HepG2 (cell line): ENCODE measurements at regions not wholly inside any gene's neighbourhood (a gene's known extent, or its start where the extent isn't known, plus 50 kb on each side); places are given as distances from the start of the nearest gene placed in this dataset.

ENCODE experiments used
- ATAC-seq: fragments of 200-7000 bp; cut with Tn5 transposase; 3 replicates; pipeline ENCODE4 v1.9.1; 2020; ENCODE audit warnings: mild to moderate bottlenecking, moderate library complexity
- BruUV-seq: library from RNA; stranded (reverse); fragments of 400-500 nt; replicated peaks from 2 replicates; lab custom pipeline; 2021; lab: Mats Ljungman, UMichigan
- CTCF ChIA-PET: fragments of 300-600 bp; formaldehyde crosslinking; extraction: SDS; loops from one replicate; lab custom pipeline; 2021; ENCODE audit warnings: low total read pairs, inconsistent platforms, low intra/inter-chr PET ratio; lab: Yijun Ruan, JAX
- POLR2A ChIA-PET: fragments of 350-600 bp; sonication (Branson Sonifier 250); formaldehyde crosslinking; loops from one replicate; lab custom pipeline; 2020; ENCODE audit warnings: antibody characterized with exemption, inconsistent platforms; lab: Yijun Ruan, JAX
- DNase-seq: peaks from one replicate; pipeline ENCODE4 v3.0.0-alpha.2; 2015; ENCODE audit warnings: low spot score
- FAIRE-seq: peaks from 3 replicates; lab custom pipeline; 2011; peaks lifted over from hg19 to GRCh38; lab: Jason Lieb, UNC
- H2AFZ ChIP-seq: one replicate; pipeline ENCODE4 v1.6.1; 2011; ENCODE audit warnings: low read length, inconsistent platforms
- H3K27ac ChIP-seq: fragments of 300-600 bp; 3 replicates; pipeline ENCODE4 v1.8.0; 2011; ENCODE audit warnings: mixed run types, mild to moderate bottlenecking, mixed read lengths, low read length, inconsistent platforms; ENCODE audit not compliant: insufficient read depth; ENCODE audit errors: extremely low read length
- H3K27me3 ChIP-seq, 2 experiments: fragments of 200-600 bp in 1 of 2; 2 replicates in 1 of 2; 3 replicates in 1 of 2; pipeline versions ENCODE4 v1.6.0 to v1.8.0; 2011; ENCODE audit warnings: low read length in 2 of 2, mild to moderate bottlenecking in 2 of 2, moderate library complexity in 2 of 2, inconsistent platforms in 1 of 2; ENCODE audit not compliant: insufficient read depth in 2 of 2, control insufficient read depth in 1 of 2
- H3K36me3 ChIP-seq, 2 experiments: fragments of 200-600 bp in 1 of 2; replicated peaks in 1 of 2; 2 replicates in 1 of 2; 3 replicates in 1 of 2; pipeline versions ENCODE4 v1.5.1 to v1.8.0; 2011; ENCODE audit warnings: low read length in 2 of 2, inconsistent platforms in 1 of 2; ENCODE audit not compliant: insufficient read depth in 2 of 2, control insufficient read depth in 1 of 2
- H3K4me1 ChIP-seq: 2 replicates; pipeline ENCODE4 v1.5.1; 2012; ENCODE audit warnings: low read length, inconsistent platforms; ENCODE audit not compliant: insufficient read depth
- H3K4me2 ChIP-seq: 2 replicates; pipeline ENCODE4 v1.6.0; 2011; ENCODE audit warnings: low read depth, low read length, inconsistent platforms
- H3K4me3 ChIP-seq, 3 experiments: fragments of 200-600 bp in 1 of 3; sonication (generic), shearing (Covaris generic) in 1 of 3; replicated peaks in 1 of 3; 2 replicates each; pipeline ENCODE4 v1.5.1; 2011 to 2016; ENCODE audit warnings: low read length in 3 of 3, inconsistent platforms in 2 of 3, low read depth in 2 of 3, mild to moderate bottlenecking in 2 of 3, control low read depth in 1 of 3, mixed read lengths in 1 of 3; ENCODE audit not compliant: insufficient read depth in 1 of 3
- H3K79me2 ChIP-seq: one replicate; pipeline ENCODE4 v1.6.1; 2011; ENCODE audit warnings: low read length, inconsistent platforms; ENCODE audit not compliant: insufficient read depth
- H3K9ac ChIP-seq: 2 replicates; pipeline ENCODE4 v1.6.0; 2011; ENCODE audit warnings: mild to moderate bottlenecking, low read depth, low read length, inconsistent platforms; ENCODE audit not compliant: insufficient read depth
- H3K9me3 ChIP-seq: 2 replicates; pipeline ENCODE4 v1.5.1; 2012; ENCODE audit warnings: mild to moderate bottlenecking, low read length
- H4K20me1 ChIP-seq: 2 replicates; pipeline ENCODE4 v1.6.0; 2011; ENCODE audit warnings: inconsistent platforms, mild to moderate bottlenecking, low read length, moderate library complexity; ENCODE audit not compliant: insufficient read depth
- BORCS8-MEF2B ChIP-seq: sonication (generic); formaldehyde crosslinking; IDR thresholded peaks from 2 replicates; pipeline ENCODE4 v1.8.0; 2022; ENCODE audit warnings: mild to moderate bottlenecking, missing genetic modification reagents
- BRD4 ChIP-seq: sonication (generic); formaldehyde crosslinking; IDR thresholded peaks from 2 replicates; pipeline ENCODE4 v1.4.0; 2020; ENCODE audit warnings: missing genetic modification reagents
- EED ChIP-seq: sonication (generic); formaldehyde crosslinking; IDR thresholded peaks from 2 replicates; pipeline ENCODE4 v1.5.0; 2020; ENCODE audit warnings: mild to moderate bottlenecking, missing genetic modification reagents
- FOXA3 ChIP-seq: IDR thresholded peaks from 2 replicates; pipeline ENCODE4 v1.6.1; 2016; ENCODE audit warnings: missing genetic modification reagents, missing compliant biosample characterization
- GFI1 ChIP-seq: sonication (generic); formaldehyde crosslinking; IDR thresholded peaks from 2 replicates; pipeline ENCODE4 v1.5.0; 2020; ENCODE audit warnings: missing genetic modification reagents, mild to moderate bottlenecking, borderline replicate concordance
- HNF4A ChIP-seq: sonication (generic); formaldehyde crosslinking; IDR thresholded peaks from 2 replicates; pipeline ENCODE4 v1.4.0; 2020; ENCODE audit warnings: missing genetic modification reagents
- NFATC3 ChIP-seq: sonication (generic); formaldehyde crosslinking; IDR thresholded peaks from 2 replicates; pipeline ENCODE4 v1.5.1; 2020; ENCODE audit warnings: mild to moderate bottlenecking, missing genetic modification reagents
- NFIB ChIP-seq: sonication (generic); formaldehyde crosslinking; IDR thresholded peaks from 2 replicates; pipeline ENCODE4 v1.9.0; 2021; ENCODE audit warnings: missing genetic modification reagents, mild to moderate bottlenecking, borderline replicate concordance
- REL ChIP-seq: sonication (generic); formaldehyde crosslinking; conservative IDR thresholded peaks from 2 replicates; pipeline ENCODE4 v1.8.0; 2022; ENCODE audit warnings: mild to moderate bottlenecking, missing genetic modification reagents, moderate library complexity
- REXO4 ChIP-seq: sonication (generic); formaldehyde crosslinking; IDR thresholded peaks from 2 replicates; pipeline ENCODE4 v1.8.0; 2022; ENCODE audit warnings: missing genetic modification reagents, mild to moderate bottlenecking, borderline replicate concordance
- SALL1 ChIP-seq: sonication (generic); formaldehyde crosslinking; IDR thresholded peaks from 2 replicates; pipeline ENCODE4 v1.8.0; 2022; ENCODE audit warnings: mild to moderate bottlenecking, missing genetic modification reagents
- SOX13 ChIP-seq, 3 experiments: fragments of 450-650 bp in 1 of 3; sonication (generic) in 1 of 3; formaldehyde crosslinking in 1 of 3; IDR thresholded peaks in 2 of 3; conservative IDR thresholded peaks in 1 of 3; 2 replicates each; pipeline versions ENCODE4 v1.5.0 to v1.6.1; 2016 to 2020; ENCODE audit warnings: antibody characterized with exemption in 1 of 3, mild to moderate bottlenecking in 1 of 3, missing compliant biosample characterization in 1 of 3, missing genetic modification reagents in 1 of 3, moderate library complexity in 1 of 3
- ZNF34 ChIP-seq: sonication (generic); formaldehyde crosslinking; IDR thresholded peaks from 2 replicates; pipeline ENCODE4 v1.4.0; 2020; ENCODE audit warnings: mild to moderate bottlenecking, missing genetic modification reagents, borderline replicate concordance
- ZNF530 ChIP-seq: sonication (generic); formaldehyde crosslinking; IDR thresholded peaks from 2 replicates; pipeline ENCODE4 v1.5.0; 2020; ENCODE audit warnings: low read depth, mild to moderate bottlenecking, missing genetic modification reagents
- ZNF709 ChIP-seq: sonication (generic); formaldehyde crosslinking; IDR thresholded peaks from 2 replicates; pipeline ENCODE4 v1.5.0; 2020; ENCODE audit warnings: mild to moderate bottlenecking, missing genetic modification reagents
- WGBS: methylation state at CpG from one replicate; pipeline ENCODE4 v1.1.6; 2017; ENCODE audit warnings: low lambda C conversion rate; 5-methylcytosine and 5-hydroxymethylcytosine counted together
- in situ Hi-C: cut with HindIII; loops from 2 replicates; pipeline ENCODE4 v1.10.0; 2017; ENCODE audit warnings: low pct_unique_long_range_greater_than_20kb; ENCODE audit not compliant: extremely low pct_ligation_motif_present
- intact Hi-C: fragments of 100-400 bp; cut with micrococcal nuclease; formaldehyde crosslinking; loops from one replicate; pipeline ENCODE4 v1.10.0; 2022; ENCODE audit not compliant: unreplicated experiment

GRCh38 chr5:58207076-58207475 lies 252.8 kb downstream of the PLK2 start:
- BruUV-seq: no TSS peak
- FAIRE-seq (no peak), DNase-seq (no peak), ATAC-seq (no peak)
- Histone ChIP-seq H3K27me3 (no peaks in the 10 kb centered on the region), H4K20me1 (no peaks in the 10 kb centered on the region), H3K79me2 (no peaks in the 10 kb centered on the region), H3K36me3 (no peaks in the 10 kb centered on the region), H3K4me2 (no peak overlapping the region), H3K27ac (no peak overlapping the region), H2AFZ (no peak overlapping the region), H3K4me1 (no peaks in the 10 kb centered on the region), H3K4me3 (no peak overlapping the region), H3K9ac (no peak overlapping the region), H3K9me3 (no peaks in the 10 kb centered on the region)
- intact Hi-C loops (no loop called here), in situ Hi-C loops (no loop called here)
- ChIA-PET CTCF (no interaction called here), POLR2A (no interaction called here)
- WGBS: 3% methylated on average over 1 of the region's 1 CpG
- TF ChIP-seq FOXA3: no peak
- TF ChIP-seq SOX13 (IDR thresholded peaks at IDR 0.05): no peak
- no peak for TF ChIP-seq SOX13 (CRISPR knock-in tag; conservative IDR thresholded peaks at IDR 0.05 in 1 of 2, IDR thresholded peaks at IDR 0.05 in 1 of 2)
- TF ChIP-seq ZNF709: no peak
- no peak for TF ChIP-seq HNF4A (CRISPR knock-in tag)
- no peak for TF ChIP-seq EED (CRISPR knock-in tag)
- TF ChIP-seq NFIB (CRISPR knock-in tag): no peak
- TF ChIP-seq GFI1 (CRISPR knock-in tag): no peak
- no peak for TF ChIP-seq ZNF530 (CRISPR knock-in tag)
- no peak for TF ChIP-seq REL (CRISPR knock-in tag)
- TF ChIP-seq REXO4: no peak
- TF ChIP-seq BRD4 (CRISPR knock-in tag): no peak
- TF ChIP-seq SALL1: no peak
- no peak for TF ChIP-seq ZNF34 (CRISPR knock-in tag)
- no peak for TF ChIP-seq BORCS8-MEF2B
- no peak for TF ChIP-seq NFATC3
